H9 (cell line): ENCODE measurements at regions not wholly inside any gene's neighbourhood (a gene's known extent, or its start where the extent isn't known, plus 50 kb on each side); places are given as distances from the start of the nearest gene placed in this dataset.

Experiments used
- DNase-seq: peaks from one replicate; pipeline ENCODE4 v3.0.0-alpha.2; 2017
- H2AFZ ChIP-seq: one replicate; pipeline ENCODE4 v1.6.1; 2013; ENCODE audit warnings: mild to moderate bottlenecking, low read length, control low read depth, moderate library complexity
- H2AK5ac ChIP-seq: 2 replicates; pipeline ENCODE4 v1.6.1; 2013; ENCODE audit warnings: low read length, control low read depth, mixed read lengths; ENCODE audit not compliant: insufficient read length
- H2BK120ac ChIP-seq: one replicate; pipeline ENCODE4 v1.6.1; 2013; ENCODE audit warnings: low read depth, mild to moderate bottlenecking, low read length, control low read depth, inconsistent platforms; ENCODE audit not compliant: poor library complexity, severe bottlenecking
- H2BK12ac ChIP-seq: 2 replicates; pipeline ENCODE4 v1.6.1; 2013; ENCODE audit warnings: low read length, control low read depth, mixed read lengths, low read depth; ENCODE audit not compliant: insufficient read length
- H2BK15ac ChIP-seq: 2 replicates; pipeline ENCODE4 v1.6.1; 2013; ENCODE audit warnings: low read depth, low read length, control low read depth
- H2BK20ac ChIP-seq: one replicate; pipeline ENCODE4 v1.6.1; 2013; ENCODE audit warnings: low read depth, mild to moderate bottlenecking, low read length, control low read depth, inconsistent platforms; ENCODE audit not compliant: poor library complexity, severe bottlenecking
- H2BK5ac ChIP-seq: 2 replicates; pipeline ENCODE4 v1.6.1; 2013; ENCODE audit warnings: low read length, control low read depth, mixed read lengths; ENCODE audit not compliant: insufficient read length
- H3K14ac ChIP-seq: 2 replicates; pipeline ENCODE4 v1.6.1; 2013; ENCODE audit warnings: low read length, control low read depth; ENCODE audit not compliant: insufficient read depth
- H3K18ac ChIP-seq: 2 replicates; pipeline ENCODE4 v1.6.1; 2013; ENCODE audit warnings: low read depth, mild to moderate bottlenecking, mixed read lengths, low read length, control low read depth; ENCODE audit not compliant: insufficient read length
- H3K23ac ChIP-seq: 2 replicates; pipeline ENCODE4 v1.6.1; 2013; ENCODE audit warnings: low read length, control low read depth, mixed read lengths, low read depth; ENCODE audit not compliant: insufficient read length
- H3K23me2 ChIP-seq: 2 replicates; pipeline ENCODE4 v1.6.1; 2013; ENCODE audit warnings: low read depth, mild to moderate bottlenecking, mixed read lengths, low read length, control low read depth; ENCODE audit not compliant: insufficient read length, poor library complexity, severe bottlenecking
- H3K27ac ChIP-seq: 2 replicates; pipeline ENCODE4 v1.5.1; 2013; ENCODE audit warnings: low read length, control low read depth, mixed read lengths, low read depth; ENCODE audit not compliant: insufficient read length
- H3K27me3 ChIP-seq: 2 replicates; pipeline ENCODE4 v1.6.1; 2013; ENCODE audit warnings: low read length, control low read depth, inconsistent platforms; ENCODE audit not compliant: insufficient read depth
- H3K4ac ChIP-seq: 2 replicates; pipeline ENCODE4 v1.6.1; 2013; ENCODE audit warnings: low read depth, mild to moderate bottlenecking, control low read depth, inconsistent platforms, low read length, moderate library complexity
- H3K4me1 ChIP-seq: 2 replicates; pipeline ENCODE4 v1.6.1; 2013; ENCODE audit warnings: low read length, control low read depth, inconsistent platforms; ENCODE audit not compliant: insufficient read depth
- H3K4me2 ChIP-seq: 2 replicates; pipeline ENCODE4 v1.6.1; 2013; ENCODE audit warnings: low read length, control low read depth, mixed read lengths; ENCODE audit not compliant: insufficient read length, insufficient read depth
- H3K56ac ChIP-seq: 2 replicates; pipeline ENCODE4 v1.6.1; 2013; ENCODE audit warnings: low read depth, mild to moderate bottlenecking, mixed read lengths, low read length, control low read depth; ENCODE audit not compliant: insufficient read length
- H3K79me1 ChIP-seq: 2 replicates; pipeline ENCODE4 v1.6.1; 2013; ENCODE audit warnings: low read depth, mild to moderate bottlenecking, moderate library complexity, low read length, control low read depth, inconsistent platforms; ENCODE audit not compliant: insufficient read depth, poor library complexity, severe bottlenecking
- H3K79me2 ChIP-seq: 2 replicates; pipeline ENCODE4 v1.6.1; 2013; ENCODE audit warnings: low read length, control low read depth, inconsistent platforms; ENCODE audit not compliant: insufficient read depth
- H3K9ac ChIP-seq: 2 replicates; pipeline ENCODE4 v1.6.1; 2013; ENCODE audit warnings: low read length, control low read depth, mixed read lengths; ENCODE audit not compliant: insufficient read length; ENCODE audit errors: extremely low read depth
- H3K9me3 ChIP-seq: one replicate; pipeline ENCODE4 v1.6.1; 2013; ENCODE audit warnings: low read depth, low read length, inconsistent platforms; ENCODE audit not compliant: control insufficient read depth
- H3T11ph ChIP-seq: one replicate; pipeline ENCODE4 v1.6.1; 2013; ENCODE audit warnings: mild to moderate bottlenecking, low read length, control low read depth, inconsistent platforms
- H4K20me1 ChIP-seq: one replicate; pipeline ENCODE4 v1.6.1; 2013; ENCODE audit not compliant: control insufficient read depth, insufficient read length, insufficient read depth
- H4K5ac ChIP-seq: 2 replicates; pipeline ENCODE4 v1.6.1; 2013; ENCODE audit warnings: low read depth, mild to moderate bottlenecking, mixed read lengths, low read length, control low read depth; ENCODE audit not compliant: insufficient read length
- H4K8ac ChIP-seq: replicated peaks from 2 replicates; pipeline ENCODE4 v1.6.1; 2013; ENCODE audit warnings: low read length, control low read depth, mixed read lengths, low read depth; ENCODE audit not compliant: insufficient read length
- H4K91ac ChIP-seq: 2 replicates; pipeline ENCODE4 v1.6.1; 2013; ENCODE audit warnings: low read depth, mild to moderate bottlenecking, moderate library complexity, mixed read lengths, low read length, control low read depth; ENCODE audit not compliant: insufficient read length
- H3K27ac Mint-ChIP-seq, 3 experiments: 2 replicates in 2 of 3; 3 replicates in 1 of 3; pipeline ENCODE4 v1.8.0; 2020 to 2021; ENCODE audit warnings: mixed read lengths in 3 of 3, mild to moderate bottlenecking in 1 of 3, moderate library complexity in 1 of 3
- H3K27me3 Mint-ChIP-seq: 2 replicates; pipeline ENCODE4 v1.8.0; 2021; ENCODE audit warnings: low read depth, mild to moderate bottlenecking, moderate library complexity, mixed read lengths
- H3K36me3 Mint-ChIP-seq, 3 experiments: 2 replicates in 2 of 3; 3 replicates in 1 of 3; pipeline ENCODE4 v1.8.0; 2020 to 2021; ENCODE audit warnings: low read depth in 3 of 3, mixed read lengths in 3 of 3; ENCODE audit not compliant: insufficient read depth in 1 of 3
- H3K4me1 Mint-ChIP-seq, 2 experiments: 2 replicates each; pipeline ENCODE4 v1.8.0; 2020; ENCODE audit warnings: mixed read lengths in 2 of 2
- H3K4me3 Mint-ChIP-seq, 2 experiments: 2 replicates in 1 of 2; 3 replicates in 1 of 2; pipeline ENCODE4 v1.8.0; 2020 to 2021; ENCODE audit warnings: mild to moderate bottlenecking in 2 of 2, mixed read lengths in 2 of 2, moderate library complexity in 1 of 2
- H3K9me3 Mint-ChIP-seq, 2 experiments: 2 replicates in 1 of 2; 3 replicates in 1 of 2; pipeline ENCODE4 v1.8.0; 2020; ENCODE audit warnings: mild to moderate bottlenecking in 2 of 2, mixed read lengths in 2 of 2, moderate library complexity in 1 of 2
- WGBS: extraction: QIAGEN DNeasy Blood & Tissue Kit; methylation state at CpG from one replicate; pipeline ENCODE4 v1.1.7; 2013; ENCODE audit warnings: missing lambda C conversion rate, low lambda C conversion rate, mixed read lengths; ENCODE audit not compliant: insufficient read length; ENCODE audit errors: extremely low coverage; 5-methylcytosine and 5-hydroxymethylcytosine counted together
- TF ChIP-seq, protein P1 (sequence below): fragments of 200-600 bp; sonication (generic); conservative IDR thresholded peaks from 3 replicates; pipeline ENCODE4 v1.8.0; 2021; ENCODE audit warnings: antibody characterized with exemption, mild to moderate bottlenecking

DNA sequence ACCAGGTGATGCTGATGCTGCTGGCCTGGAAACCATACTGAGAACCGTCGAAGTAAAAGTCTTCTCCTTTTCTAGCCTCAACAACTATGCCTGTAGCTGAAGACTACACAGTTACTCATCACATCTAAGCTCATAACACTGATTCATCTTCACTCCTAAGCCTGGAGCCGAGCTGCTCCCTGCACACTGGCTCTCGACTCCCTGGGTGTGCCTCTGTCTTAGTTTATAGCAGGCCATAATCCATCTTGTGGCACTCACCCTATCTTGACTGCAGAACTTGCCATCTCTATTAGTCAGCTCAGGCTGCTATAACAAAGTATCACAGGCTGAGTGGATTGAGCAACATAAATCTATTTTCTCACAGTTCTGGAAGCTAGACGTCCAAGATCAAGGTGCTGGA is 191.0 kb downstream of the UNC5CL start:
- H2BK5ac ChIP-seq: no peak overlapping the region
- 0 out of 2 replicates have a peak, but pooled peaks cover 2% of the 10 kb centered on the region for H3K4me1 ChIP-seq
- H2BK12ac ChIP-seq: no peak overlapping the region
- no peaks in the 10 kb centered on the region for H3K36me3 Mint-ChIP-seq
- H2BK15ac ChIP-seq: no peak overlapping the region
- H3K18ac ChIP-seq: no peak overlapping the region
- no peaks in the 10 kb centered on the region for H4K20me1 ChIP-seq
- no peak overlapping the region for H3K4me2 ChIP-seq
- H3K14ac ChIP-seq: no peak overlapping the region
- no CpG with 5 or more reads among the region's 5 CpGs for WGBS
- H3K79me1 ChIP-seq: no peaks in the 10 kb centered on the region
- no peak overlapping the region for H2BK20ac ChIP-seq
- no peak overlapping the region for H4K91ac ChIP-seq
- H3K4me3 Mint-ChIP-seq: no peak overlapping the region
- no peak for DNase-seq
- no peak overlapping the region for H3T11ph ChIP-seq
- H2BK120ac ChIP-seq: no peak overlapping the region
- H3K9me3 Mint-ChIP-seq: no peaks in the 10 kb centered on the region
- H2AK5ac ChIP-seq: no peak overlapping the region
- TF ChIP-seq, protein P1, sequence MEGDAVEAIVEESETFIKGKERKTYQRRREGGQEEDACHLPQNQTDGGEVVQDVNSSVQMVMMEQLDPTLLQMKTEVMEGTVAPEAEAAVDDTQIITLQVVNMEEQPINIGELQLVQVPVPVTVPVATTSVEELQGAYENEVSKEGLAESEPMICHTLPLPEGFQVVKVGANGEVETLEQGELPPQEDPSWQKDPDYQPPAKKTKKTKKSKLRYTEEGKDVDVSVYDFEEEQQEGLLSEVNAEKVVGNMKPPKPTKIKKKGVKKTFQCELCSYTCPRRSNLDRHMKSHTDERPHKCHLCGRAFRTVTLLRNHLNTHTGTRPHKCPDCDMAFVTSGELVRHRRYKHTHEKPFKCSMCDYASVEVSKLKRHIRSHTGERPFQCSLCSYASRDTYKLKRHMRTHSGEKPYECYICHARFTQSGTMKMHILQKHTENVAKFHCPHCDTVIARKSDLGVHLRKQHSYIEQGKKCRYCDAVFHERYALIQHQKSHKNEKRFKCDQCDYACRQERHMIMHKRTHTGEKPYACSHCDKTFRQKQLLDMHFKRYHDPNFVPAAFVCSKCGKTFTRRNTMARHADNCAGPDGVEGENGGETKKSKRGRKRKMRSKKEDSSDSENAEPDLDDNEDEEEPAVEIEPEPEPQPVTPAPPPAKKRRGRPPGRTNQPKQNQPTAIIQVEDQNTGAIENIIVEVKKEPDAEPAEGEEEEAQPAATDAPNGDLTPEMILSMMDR: no peak
- H3K56ac ChIP-seq: no peak overlapping the region
- H4K8ac ChIP-seq: no peak overlapping the region
- no peaks in the 10 kb centered on the region for H3K23me2 ChIP-seq
- H3K4ac ChIP-seq: no peak overlapping the region
- no peak overlapping the region for H4K5ac ChIP-seq
- no peak overlapping the region for H3K23ac ChIP-seq
- H3K27ac ChIP-seq: no peak overlapping the region
- H3K27me3 ChIP-seq: no peaks in the 10 kb centered on the region
- no peak overlapping the region for H3K9ac ChIP-seq
- peaks cover 1% of the 10 kb centered on the region; the same call in 1 of the 2 replicates for H3K27me3 Mint-ChIP-seq
- no peak overlapping the region for H2AFZ ChIP-seq
- H3K27ac Mint-ChIP-seq: no peak overlapping the region
- no peaks in the 10 kb centered on the region for H3K79me2 ChIP-seq
- H3K4me1 Mint-ChIP-seq: peaks cover 3% of the 10 kb centered on the region in 2 experiments; a peak in 2 of 4 replicates
- H3K9me3 ChIP-seq: no peaks in the 10 kb centered on the region
